GM18870 (cell line): ENCODE measurements at regions not wholly inside any gene's neighbourhood (a gene's known extent, or its start where the extent isn't known, plus 50 kb on each side); places are given as distances from the start of the nearest gene placed in this dataset.
"Not testable (repeated sequence)": the region's sequence is repeated elsewhere in the genome, so short reads cannot be mapped to it uniquely, and the experiment has no call there.

Experiments used
- ATAC-seq: cut with Tn5 transposase; IDR thresholded peaks from one replicate; pipeline ENCODE4 v1.9.1; 2021; ENCODE audit warnings: moderate library complexity; ENCODE audit not compliant: unreplicated experiment

GRCh38 chr3:86562090-86562489 lies 428.9 kb downstream of the VGLL3 start:
- no peak for ATAC-seq

- ATAC-seq = no peak
These were observed 429.7 kb downstream of the VGLL3 start for GRCh38 chr3:86561215-86561614.

GRCh38 chr3:86554383-86554782 lies 436.6 kb downstream of the VGLL3 start:
- no peak for ATAC-seq

DNA sequence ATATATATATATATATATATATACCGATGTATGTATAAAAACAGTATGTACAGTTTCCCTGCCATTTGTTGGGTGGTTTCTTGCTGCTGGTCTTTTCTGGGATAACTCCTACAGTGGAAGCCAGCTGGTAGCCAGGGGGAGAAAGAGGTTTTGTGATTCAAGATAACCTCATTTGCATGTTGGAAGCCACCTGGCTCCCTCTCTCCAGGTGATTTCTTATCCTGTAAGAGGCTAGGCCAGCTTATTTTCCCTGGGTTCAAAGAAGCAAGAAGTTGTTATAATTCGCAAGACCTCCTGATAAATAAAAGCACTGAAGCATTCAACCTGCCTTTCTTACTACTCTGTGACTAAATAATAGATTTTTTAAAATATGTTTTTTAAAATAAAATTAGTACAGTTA lies 443.3 kb downstream of the VGLL3 start:
- no peak for ATAC-seq

- no peak for ATAC-seq
These were observed 453.8 kb downstream of the VGLL3 start for GRCh38 chr3:86537171-86537570.

DNA sequence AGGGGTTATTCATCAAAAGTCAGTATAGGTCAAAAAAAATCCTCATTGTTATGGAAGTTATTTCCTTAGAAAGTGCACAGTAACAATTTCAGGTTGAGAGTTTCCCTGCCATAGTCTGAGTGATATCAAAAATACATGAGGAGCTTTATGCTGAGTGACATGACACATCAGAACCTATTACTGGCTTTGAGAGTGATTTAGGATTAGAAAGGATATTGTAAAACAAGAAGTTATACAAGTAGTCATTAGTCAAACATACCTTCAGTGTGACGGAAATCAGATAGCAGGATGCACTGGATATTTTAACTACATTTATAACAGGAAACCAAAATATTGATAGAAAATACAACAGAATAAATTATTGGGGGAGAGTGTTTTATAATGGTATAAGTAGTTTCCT lies 471.1 kb downstream of the VGLL3 start:
- ATAC-seq = no peak

DNA sequence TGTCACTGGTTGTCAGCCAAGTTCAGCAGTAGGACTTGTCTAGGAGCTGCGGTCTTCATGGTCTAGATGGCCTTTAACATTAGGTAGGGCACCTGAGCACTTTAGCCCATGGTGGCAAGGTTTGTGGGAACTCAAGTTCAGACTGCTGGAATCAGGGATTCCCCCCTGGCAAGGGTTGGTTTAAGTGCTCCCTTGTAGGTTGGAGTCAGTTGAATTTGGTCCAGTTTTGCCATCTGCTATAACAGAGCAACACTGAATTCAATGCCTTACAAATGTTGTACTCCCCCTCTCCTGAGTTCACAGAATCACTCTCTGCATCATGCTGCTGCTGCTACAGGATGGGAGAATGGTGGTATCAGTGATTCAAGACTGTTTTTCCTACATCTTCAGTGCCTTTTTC lies 509.3 kb downstream of the VGLL3 start:
- no peak for ATAC-seq

DNA sequence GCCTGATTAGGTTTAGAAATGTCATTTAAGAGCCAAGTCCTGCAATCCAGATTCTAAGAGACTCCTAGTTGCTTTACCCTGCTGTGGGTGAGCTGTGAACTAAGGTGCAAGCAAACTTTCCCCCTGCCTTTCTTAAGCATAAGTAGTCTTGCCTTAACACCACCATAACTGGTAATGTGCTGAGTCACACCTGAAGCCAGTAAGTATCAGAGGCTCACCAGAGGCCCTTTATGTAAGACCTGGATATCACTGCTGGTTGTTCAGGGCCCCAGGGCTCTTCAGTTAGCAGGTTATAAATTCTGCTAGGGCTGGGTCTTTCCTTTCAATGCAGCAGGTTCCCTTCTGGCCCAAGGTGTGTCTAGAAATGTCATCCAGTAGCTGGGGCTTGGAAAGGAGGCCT lies 509.9 kb downstream of the VGLL3 start:
- ATAC-seq = no peak

- no peak for ATAC-seq
These were observed 526.8 kb downstream of the VGLL3 start for GRCh38 chr3:86464180-86464579.

GRCh38 chr3:86451749-86452148 lies 539.2 kb downstream of the VGLL3 start:
- ATAC-seq = no peak

- no peak for ATAC-seq
These were observed 552.4 kb downstream of the VGLL3 start for GRCh38 chr3:86438544-86438943.

DNA sequence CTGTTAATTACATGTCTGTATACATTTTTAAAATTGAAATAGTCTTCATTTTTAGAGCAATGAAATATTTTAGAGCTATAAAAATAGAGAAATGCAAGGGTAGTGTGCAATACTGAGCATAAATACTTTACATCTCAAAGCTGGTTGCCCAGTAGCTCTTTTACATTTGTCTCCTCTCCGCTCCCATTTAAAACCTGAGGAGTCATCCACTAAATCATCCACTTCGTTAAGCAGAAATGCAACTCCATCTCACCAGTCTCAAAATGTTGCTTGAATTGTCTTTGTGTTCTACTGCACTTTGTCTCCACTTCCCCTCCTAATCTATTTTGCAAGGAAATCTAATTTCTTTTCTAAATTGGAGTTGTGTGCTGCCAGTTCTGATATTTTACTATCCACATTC lies 563.6 kb downstream of the VGLL3 start:
- ATAC-seq = no peak

DNA sequence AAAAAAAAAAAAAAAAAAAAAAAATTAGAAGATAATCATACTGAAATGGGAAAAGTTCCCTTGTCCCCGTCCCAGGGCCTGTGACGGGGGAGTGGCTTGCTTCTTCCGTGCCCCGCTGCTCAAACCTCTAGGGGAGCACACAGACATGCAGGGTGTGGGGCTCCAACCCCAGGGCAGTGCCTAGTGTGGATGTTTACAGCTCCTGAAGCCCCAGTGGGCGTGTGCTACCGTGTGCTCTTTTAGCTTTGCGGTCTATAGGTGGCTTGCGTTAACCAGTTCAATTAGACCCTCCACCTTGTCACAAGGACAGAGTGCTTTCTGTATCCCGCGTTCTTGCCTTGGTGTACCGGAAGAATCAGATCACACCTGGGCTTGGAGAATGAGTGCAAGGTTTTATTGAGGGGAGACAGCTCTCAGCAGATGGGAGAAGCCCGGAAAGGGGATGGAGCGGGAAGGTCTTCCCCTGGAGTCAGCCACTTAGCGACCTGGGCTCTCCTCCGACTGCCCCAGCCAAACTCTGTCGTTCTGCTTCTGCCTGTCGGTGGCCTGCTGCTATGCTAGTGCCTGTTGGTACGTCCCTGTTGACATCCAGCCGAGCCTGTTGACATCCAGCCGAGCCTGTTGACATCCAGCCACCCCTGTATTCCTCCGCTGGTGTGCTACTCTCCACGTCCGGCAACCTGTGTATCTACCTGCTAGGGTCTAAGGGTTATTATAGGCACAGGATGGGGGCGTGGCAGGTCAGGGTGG lies 569.8 kb downstream of the VGLL3 start:
- ATAC-seq = no peak

DNA sequence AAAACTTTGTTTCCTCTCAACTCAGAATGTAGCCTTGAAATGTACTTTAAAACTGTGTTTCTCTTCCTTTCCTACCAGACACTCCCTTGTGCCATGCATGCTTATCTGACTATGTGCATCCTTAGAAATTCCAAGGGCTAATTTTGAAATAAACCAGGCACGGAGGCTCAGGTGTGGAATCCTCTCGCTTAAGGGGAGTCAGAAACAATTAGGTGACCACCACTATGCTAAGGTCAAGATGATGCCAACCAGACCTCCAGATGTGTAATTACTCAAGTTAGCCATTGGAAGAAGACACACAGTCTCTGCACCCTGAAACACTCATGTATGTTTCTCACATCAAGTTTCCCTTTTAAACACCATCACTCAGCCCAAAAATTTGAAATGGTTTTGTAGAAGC lies 572.1 kb downstream of the VGLL3 start:
- no peak for ATAC-seq

DNA sequence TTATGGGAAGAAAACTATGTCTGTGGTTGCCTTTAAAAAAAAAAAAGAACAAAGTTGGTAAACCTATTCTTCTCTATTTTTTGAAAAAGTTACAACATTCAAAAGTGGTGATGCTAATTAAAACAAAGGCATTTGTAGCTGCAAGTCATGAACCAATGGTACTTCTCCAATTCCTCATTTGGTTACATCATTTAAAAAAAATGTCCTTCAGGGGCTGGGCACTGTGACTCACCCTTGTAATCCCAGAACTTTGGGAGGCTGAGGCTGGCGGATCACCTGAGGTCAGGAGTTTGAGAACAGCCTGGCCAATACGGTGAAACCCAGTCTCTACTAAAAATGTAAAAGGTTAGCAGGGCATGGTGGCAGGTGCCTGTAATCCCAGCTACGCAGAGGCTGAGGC lies 574.6 kb downstream of the VGLL3 start:
- no peak for ATAC-seq

- no peak for ATAC-seq
These were observed 577.3 kb downstream of the VGLL3 start for GRCh38 chr3:86413645-86414044.

- ATAC-seq = no peak
These were observed 580.4 kb downstream of the VGLL3 start for GRCh38 chr3:86410587-86410986.

- not testable (repeated sequence) for ATAC-seq
These were observed 601.2 kb downstream of the VGLL3 start for GRCh38 chr3:86389759-86390158.

DNA sequence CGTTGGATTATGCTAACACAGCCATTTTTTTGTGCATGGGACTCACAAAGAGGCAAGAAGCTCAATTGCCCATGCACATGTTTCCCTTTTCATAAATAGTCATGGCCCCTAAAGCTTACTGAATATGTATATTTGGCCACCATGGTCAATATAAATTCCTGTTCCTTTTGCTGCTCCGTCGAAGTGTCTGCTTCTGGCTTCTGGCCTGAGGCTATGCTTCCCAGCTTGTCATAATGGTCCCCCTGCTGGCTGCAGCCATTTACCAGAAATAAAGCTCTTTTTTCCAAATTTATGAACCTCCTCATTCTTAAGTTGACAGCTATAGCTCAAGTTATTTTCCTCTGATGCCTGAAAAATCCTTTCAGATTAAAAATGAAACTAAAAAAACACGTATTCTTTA lies 602.1 kb downstream of the VGLL3 start:
- no peak for ATAC-seq

- ATAC-seq = no peak
These were observed 608.4 kb downstream of the VGLL3 start for GRCh38 chr3:86382556-86382955.

- ATAC-seq = no peak
These were observed 609.7 kb downstream of the VGLL3 start for GRCh38 chr3:86381247-86381646.

- no peak for ATAC-seq
These were observed 611.7 kb downstream of the VGLL3 start for GRCh38 chr3:86379280-86379679.

DNA sequence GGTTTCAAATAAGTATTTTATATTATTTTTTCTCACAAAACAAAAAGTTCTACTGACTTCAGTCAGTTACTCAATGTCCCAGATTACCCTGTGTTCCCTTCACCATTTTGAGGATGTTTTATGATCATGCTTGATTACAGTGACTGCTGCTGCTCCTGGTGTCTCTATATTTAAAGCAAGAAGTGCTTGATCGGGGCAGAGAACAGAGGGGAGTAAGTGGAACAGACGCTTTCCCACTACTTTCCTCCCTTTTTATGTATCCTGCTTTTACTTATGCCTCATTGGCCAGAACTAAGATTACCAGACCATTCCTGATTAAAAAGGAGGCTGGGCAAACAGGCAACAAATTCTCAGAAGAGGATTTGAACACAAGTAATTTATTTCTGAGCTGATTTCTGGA lies 612.1 kb downstream of the VGLL3 start:
- ATAC-seq = no peak
